Femur (tissue), 1 donor: ENCODE measurements at regions not wholly inside any gene's neighbourhood (a gene's known extent, or its start where the extent isn't known, plus 50 kb on each side); places are given as distances from the start of the nearest gene placed in this dataset.
"Not testable (repeated sequence)": the region's sequence is repeated elsewhere in the genome, so short reads cannot be mapped to it uniquely, and the experiment has no call there.

Experiments
- DNase-seq: peaks from one replicate; pipeline ENCODE4 v3.0.0-alpha.2; 2017

DNA sequence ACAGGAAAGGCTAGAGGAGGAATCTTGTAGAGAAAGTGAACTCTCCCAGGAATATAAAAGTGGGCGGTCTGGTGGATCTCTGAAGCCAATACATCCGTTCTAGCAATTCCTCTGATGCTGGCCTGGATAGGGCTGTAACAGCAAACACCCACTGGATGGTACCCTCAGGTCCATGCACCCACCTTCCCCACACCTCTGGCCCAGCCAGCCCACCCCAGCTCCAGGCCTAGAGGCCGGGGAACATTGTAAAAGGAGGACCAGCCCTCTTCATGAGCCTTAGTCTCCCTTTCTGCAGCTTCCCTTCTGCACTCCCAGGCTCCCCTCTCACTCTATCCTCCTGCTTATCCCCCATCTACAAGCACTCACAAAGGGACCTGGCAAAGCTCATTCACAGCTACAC lies 443.9 kb downstream of the BUD13 start:
- DNase-seq = no peak

DNA sequence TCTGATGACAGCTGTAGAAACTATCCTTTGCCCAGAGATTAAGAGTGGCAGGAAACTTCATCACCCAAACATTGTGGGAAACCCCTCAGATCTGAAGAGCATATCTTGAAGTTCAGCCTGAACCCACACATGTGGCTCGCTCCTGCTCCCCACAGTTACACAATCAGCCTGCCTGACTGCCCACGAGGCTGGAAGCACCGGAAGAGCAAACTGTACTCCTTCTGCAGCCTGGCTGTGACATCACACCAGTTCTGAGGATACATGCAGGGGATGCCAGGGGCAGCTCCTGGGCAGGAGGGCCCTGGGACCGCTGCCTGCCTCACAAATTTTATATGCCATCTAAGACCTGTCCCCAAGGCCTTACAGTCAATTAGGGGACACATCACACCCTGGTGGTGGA lies 444.4 kb downstream of the BUD13 start:
- DNase-seq = no peak

DNA sequence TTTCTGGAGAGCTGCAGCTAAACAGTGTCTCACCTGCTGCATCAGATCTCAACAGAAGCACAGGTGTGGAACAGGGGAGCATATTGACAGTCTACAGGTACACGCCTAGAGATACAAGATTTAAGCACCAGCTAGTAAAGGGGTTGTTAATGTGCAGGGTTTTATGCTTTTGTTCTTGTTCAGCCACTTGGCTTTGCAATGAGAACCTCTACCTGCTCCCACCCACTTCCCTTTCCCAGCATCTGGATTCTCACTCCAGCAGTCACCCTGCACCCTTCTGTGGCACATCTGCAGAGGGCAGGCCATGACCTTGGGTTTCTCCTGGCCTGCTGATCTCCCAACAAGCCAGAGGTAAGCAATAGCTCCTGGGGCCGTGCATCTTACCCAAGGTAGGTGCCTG lies 446.6 kb downstream of the BUD13 start:
- no peak for DNase-seq

- DNase-seq = no peak
These were observed 447.5 kb downstream of the BUD13 start for GRCh38 chr11:116325247-116325646.

DNA sequence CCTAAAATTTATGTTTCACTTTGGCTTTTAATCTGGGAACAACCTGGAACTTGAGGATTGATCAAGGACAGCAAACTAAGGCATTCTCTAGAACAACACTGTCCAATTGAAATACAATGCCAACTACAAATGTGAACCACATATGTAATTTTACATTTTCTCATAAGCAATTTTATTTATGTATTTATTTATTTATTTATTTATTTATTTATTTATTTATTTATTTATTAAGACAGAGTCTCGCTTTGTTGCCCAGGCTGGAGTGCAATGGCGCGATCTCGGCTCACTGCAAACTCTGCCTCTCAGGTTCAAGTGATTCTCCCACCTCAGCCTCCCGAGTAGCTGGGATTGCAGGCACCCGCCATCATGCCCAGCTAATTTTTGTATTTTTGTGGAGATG lies 448.7 kb downstream of the BUD13 start:
- DNase-seq = not testable (repeated sequence)

DNA sequence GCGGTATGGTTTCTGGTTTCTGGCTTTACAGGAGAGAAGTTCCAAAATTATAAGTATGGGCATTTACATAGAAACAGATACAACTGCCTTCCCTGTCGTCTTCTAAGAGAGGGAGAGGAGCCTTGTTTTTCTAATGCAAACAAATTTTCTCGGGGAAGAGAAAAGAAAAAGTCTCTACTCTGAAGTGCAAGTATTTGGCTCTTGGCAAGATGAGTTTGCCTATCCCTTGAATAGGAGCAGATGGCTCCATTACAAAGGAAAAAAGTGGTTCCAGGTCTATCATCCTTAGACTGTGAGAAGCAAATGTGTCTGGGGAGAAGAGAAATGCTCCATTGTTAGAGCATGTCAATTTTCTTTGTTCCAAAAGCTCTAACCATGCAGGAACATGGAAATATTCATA lies 455.6 kb downstream of the BUD13 start:
- DNase-seq = no peak

GRCh38 chr11:116314006-116314405 lies 458.8 kb downstream of the BUD13 start:
- DNase-seq = no peak

- peak; percentile 91 for DNase-seq
These were observed 460.0 kb downstream of the BUD13 start for GRCh38 chr11:116312570-116313391.

- peak; percentile 50 for DNase-seq
These were observed 461.6 kb downstream of the BUD13 start for GRCh38 chr11:116311206-116311605.

DNA sequence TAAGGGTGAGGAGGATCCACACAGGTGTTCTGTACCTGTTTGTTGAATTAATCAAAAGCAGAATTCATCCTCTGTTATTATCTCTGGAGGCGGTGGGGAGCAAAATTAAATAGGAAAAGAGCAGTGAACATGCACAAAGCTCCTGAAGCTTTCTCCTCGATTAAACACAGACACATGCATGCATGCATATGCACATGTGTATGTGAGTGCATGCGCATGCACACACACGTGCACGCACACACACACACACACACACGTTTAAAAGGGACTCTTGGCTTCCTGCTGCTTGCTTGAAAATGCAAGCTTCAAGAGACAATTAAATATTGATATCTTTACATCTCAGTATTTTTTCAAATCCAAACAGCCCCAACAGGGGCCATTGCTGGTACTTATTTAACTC lies 462.1 kb downstream of the BUD13 start:
- no peak for DNase-seq

GRCh38 chr11:116310226-116310625 lies 462.6 kb downstream of the BUD13 start:
- peak; percentile 66 for DNase-seq

DNA sequence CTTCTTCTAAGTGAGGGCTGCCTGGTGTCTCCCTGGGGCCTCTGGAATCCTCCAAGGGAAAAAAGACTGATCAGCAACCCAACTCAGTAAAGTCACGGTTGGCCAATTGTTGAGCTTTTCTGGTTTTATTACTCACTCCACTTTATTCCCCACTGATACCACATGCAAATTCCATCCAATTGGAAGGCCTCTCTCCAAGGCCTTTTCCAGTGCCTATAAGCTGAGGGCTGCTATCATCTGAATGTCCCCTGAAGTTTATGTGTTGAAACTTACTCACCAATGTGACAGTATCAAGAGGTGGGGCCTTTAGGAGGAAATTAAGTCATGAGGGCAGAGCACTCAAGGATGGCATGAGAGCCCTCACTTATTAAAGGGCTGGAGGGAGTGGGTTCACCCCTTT lies 463.3 kb downstream of the BUD13 start:
- DNase-seq = no peak

GRCh38 chr11:116302756-116303155 lies 470.0 kb downstream of the BUD13 start:
- DNase-seq = no peak

GRCh38 chr11:116301141-116301540 lies 471.6 kb downstream of the BUD13 start:
- no peak for DNase-seq

GRCh38 chr11:116300232-116300631 lies 472.6 kb downstream of the BUD13 start:
- DNase-seq = no peak

- no peak for DNase-seq
These were observed 478.2 kb downstream of the BUD13 start for GRCh38 chr11:116294630-116295029.

DNA sequence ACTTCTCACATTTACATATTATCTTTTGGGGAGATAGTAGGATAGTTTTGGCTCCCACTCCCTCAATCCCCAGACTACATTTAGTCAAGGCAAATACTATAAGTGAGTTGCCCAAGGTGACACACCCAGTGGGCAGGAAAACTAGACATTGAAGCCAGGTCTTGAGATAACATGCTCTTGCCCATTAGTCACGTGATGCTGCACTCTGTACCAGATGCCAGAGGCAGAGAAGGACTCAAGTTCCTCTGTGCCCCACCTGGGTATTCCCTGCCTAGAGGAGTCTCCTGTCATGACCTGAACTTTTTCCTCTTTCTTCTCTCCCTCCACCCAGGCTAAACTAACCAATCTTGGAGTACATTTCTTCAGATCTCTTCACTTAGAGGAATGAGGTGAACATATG lies 484.9 kb downstream of the BUD13 start:
- no peak for DNase-seq

- DNase-seq = no peak
These were observed 487.8 kb downstream of the BUD13 start for GRCh38 chr11:116285026-116285425.

DNA sequence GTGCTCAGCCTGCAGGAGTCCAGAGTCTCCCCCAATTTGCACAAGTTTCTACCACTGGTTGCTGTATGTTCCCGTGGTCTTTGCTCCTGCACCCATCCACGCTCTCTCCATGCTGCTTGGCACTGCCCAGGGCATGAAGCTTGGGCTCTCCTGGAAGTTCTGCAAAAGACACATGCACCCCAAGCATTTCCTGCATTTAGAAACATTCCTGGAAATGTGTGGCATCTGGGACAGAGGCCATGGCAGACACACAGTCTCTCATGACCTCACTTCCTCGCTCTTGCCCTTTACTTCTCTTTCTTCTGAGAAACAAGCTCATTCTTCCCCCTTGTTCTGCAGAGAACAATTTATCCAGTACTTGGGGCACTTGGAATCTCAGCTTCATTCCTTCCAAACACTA lies 489.5 kb downstream of the BUD13 start:
- DNase-seq = no peak

- no peak for DNase-seq
These were observed 490.3 kb downstream of the BUD13 start for GRCh38 chr11:116282481-116282880.

DNA sequence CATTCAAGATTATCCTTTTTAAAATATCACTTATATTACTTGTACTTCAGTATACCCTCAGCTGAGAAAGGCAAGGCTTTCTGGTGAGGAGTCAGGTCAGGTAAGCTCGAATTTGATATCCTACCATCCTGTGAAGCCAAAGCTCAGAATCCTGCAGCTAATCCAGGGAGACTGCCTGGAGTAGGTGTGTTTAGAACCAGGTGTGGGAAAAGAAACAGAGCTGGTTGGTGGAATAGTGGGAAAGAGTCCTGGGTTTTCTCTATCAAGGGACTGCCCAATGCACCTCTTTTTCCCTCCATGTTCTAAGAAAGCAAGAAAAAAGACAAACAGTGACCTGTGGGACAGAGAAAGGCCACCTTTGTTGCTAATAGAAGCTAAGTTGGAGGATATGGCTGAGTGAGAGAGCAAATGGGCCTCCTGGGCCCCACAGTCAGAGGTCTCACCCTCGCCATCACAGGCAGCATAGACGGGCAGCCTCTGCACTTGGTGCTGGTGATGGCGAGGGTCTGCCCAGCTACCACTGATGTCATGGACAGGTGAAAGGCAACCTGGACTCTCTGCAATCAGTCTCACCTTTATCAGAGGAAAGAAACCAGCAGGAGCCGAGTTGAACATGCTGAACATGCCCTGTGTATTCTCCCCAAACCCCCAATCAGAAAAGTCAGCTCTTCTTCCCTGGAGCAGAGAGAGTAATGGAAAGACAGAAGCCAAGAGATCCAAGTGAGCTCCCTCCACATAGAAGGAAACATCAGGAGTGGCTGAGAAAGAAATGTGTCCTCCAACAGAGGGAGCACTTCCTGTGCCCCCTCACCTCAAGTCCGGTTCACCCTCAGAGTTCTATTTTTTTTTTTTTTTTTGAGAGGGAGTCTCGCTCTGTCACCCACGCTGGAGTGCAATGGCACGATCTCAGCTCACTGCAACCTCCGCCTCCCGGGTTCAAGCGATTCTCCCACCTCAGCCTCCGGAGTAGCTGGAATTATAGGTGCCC lies 491.3 kb downstream of the BUD13 start:
- no peak for DNase-seq

DNA sequence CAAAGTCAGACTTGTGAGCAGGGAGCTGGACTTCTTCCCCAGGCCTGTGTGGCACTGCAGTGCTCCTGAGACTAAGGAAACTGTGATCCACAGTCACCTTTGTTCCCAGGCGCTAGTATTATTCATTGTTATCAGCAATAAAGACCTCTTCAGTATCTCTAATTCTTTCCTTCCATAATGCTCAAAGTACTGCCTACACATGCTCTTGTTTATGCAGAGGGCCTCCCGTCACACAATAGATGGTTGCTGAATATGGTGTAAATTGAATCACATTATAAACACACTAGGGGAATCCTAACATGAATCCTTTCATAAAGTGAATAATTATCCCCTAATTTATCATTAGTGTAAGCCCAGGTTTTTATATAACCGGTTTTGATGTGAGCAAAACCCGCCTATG lies 493.3 kb downstream of the BUD13 start:
- DNase-seq = no peak

GRCh38 chr11:116278076-116278475 lies 494.7 kb downstream of the BUD13 start:
- DNase-seq = no peak
